ENCODE measurements at regions not wholly inside any gene's neighbourhood (a gene's known extent, or its start where the extent isn't known, plus 50 kb on each side); places are given as distances from the start of the nearest gene placed in this dataset.
A peak's percentile ranks its signal among the peaks of the same experiment; 100 is the strongest.

GRCh38 chr18:55166260-55166598, 207.0 kb upstream of the CCDC68 start:
- DNase-seq (ENCODE audit: low spot score), result no peak

DNA sequence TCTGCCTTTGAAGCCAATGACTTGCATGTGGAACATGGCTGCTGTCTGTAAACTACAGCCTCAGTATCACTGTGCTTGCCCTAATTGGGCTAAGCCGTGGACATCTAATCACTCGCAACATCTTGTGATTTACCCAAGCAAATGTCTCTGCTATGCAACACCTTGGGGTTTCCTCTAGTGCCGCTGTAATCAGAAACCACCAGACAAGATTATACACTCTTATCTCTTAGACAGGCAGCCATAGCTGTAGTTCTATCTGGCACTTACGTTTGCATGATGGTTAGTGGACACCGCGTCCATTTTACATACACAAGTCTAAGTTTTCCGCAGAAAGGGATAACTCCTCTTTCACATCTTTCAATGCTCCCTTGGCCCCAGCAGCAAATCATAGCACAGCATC, 204.3 kb upstream of the CCDC68 start:
- no peak for DNase-seq (ENCODE audit: low spot score)

- no peak for DNase-seq (ENCODE audit: low spot score)
Observed at GRCh38 chr18:55161916-55162315, 202.7 kb upstream of the CCDC68 start.

GRCh38 chr18:55159027-55159426, 199.8 kb upstream of the CCDC68 start:
- DNase-seq (ENCODE audit: low spot score), result no peak

DNA sequence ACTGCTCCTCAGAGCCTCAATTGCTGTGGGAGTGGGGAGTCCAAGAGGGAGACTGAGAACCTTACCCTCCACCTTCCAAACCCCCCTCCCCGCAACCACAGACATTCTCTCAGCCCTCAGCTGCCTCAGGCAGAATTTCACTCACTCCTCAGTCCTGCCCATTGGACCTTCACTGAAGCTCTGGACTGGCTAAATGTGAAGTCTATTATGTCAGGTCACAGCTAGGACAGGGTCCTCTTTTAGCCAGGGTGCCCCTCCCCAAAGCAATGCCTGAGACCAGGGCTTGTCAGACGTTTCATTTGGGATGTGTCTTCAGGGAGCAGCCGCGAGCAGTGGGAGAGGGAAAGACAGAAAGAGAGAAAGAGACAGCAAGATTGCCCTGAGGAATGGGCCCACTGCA, 199.3 kb upstream of the CCDC68 start:
- DNase-seq (ENCODE audit: low spot score), result no peak

DNA sequence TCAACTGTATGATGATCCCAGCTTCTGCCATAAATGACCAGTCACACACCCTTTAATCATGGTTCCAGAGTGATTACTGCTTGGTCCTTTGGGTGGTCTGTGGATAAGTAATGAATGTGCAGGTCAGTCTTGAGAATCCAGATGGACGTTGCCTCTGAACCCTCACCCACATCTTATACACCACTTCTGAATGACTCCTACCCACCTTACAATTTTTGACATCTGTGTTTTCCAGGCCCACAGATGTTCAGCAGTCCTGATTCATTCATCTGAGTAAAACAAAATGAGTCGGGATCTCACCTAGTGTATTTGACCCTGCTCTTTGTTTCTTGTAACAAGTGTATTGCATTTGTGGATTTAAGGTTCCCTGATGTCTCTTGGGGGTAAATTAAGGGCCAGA, 194.1 kb upstream of the CCDC68 start:
- DNase-seq (ENCODE audit: low spot score), result no peak

DNA sequence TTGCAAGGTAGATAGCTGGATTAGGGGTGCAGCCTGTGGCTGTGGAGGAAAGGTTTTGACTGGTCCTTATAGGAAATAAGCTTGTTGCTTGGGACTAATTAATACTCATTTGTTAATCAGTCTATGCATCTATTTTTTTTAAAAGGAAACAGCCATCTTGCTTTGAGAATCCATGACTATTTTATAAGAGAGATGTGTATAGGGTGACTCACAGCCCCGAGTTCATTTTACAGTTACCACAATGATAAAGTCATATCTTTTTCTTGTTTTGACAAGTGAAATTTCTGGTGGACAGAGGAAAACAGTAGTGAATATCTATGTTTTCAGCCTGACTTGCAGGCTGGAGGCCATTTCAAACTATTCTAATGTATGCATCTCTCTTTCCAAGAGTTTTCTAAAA, 193.5 kb upstream of the CCDC68 start:
- DNase-seq (ENCODE audit: low spot score), result no peak

GRCh38 chr18:55149994-55150393, 190.7 kb upstream of the CCDC68 start:
- DNase-seq (ENCODE audit: low spot score), result peak; percentile 15

- DNase-seq (ENCODE audit: low spot score), result no peak
Observed at GRCh38 chr18:55147791-55148190, 188.5 kb upstream of the CCDC68 start.

- no peak for DNase-seq (ENCODE audit: low spot score)
Observed at GRCh38 chr18:55144193-55144930, 185.1 kb upstream of the CCDC68 start.

GRCh38 chr18:55142410-55142809, 183.1 kb upstream of the CCDC68 start:
- no peak for DNase-seq (ENCODE audit: low spot score)

- DNase-seq (ENCODE audit: low spot score), result no peak
Observed at GRCh38 chr18:55141318-55141717, 182.1 kb upstream of the CCDC68 start.

DNA sequence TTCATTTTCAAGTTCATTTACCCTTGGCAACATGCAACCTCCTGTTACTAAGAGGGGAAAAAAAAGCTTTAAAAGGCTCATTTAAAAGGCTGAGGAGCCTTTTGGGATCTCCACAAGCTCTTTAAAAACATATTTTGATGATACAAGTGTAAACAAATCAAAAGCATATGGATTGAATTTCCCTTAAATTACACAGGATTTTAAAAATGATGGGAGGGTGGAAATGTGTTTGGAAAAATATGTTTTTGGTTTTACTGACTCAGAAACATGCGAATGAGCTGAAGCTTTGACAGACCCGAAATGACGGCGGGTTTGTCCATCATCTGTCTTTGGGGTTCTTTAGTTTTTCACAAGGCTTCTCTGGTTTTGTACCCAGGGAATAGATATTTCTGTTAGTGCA, 180.6 kb upstream of the CCDC68 start:
- no peak for DNase-seq (ENCODE audit: low spot score)

GRCh38 chr18:55139307-55139706, 180.0 kb upstream of the CCDC68 start:
- DNase-seq (ENCODE audit: low spot score), result no peak

GRCh38 chr18:55138401-55138800, 179.1 kb upstream of the CCDC68 start:
- DNase-seq (ENCODE audit: low spot score), result no peak

- DNase-seq (ENCODE audit: low spot score), result no peak
Observed at GRCh38 chr18:55137602-55138001, 178.3 kb upstream of the CCDC68 start.

- no peak for DNase-seq (ENCODE audit: low spot score)
Observed at GRCh38 chr18:55136864-55137263, 177.6 kb upstream of the CCDC68 start.

GRCh38 chr18:55136258-55136657, 177.0 kb upstream of the CCDC68 start:
- DNase-seq (ENCODE audit: low spot score), result no peak

DNA sequence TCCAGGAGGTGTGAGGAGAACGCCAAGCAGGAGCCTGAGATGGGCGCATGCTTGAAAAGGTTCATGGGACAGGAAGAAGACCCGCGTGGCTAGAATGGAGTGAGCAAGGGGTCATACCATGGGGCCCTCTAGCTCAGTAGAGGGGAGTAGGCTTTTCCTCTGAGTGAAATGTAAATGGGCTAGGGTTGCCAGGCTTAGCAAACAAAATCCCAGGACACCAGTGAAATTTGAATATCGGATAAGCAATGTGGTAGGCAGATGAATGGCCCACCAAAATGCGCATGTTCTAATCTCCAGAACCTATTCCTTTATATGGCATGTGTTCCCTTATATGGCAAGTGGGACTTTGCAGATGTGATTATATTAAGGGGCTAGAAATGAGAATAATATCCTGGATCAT, 174.1 kb upstream of the CCDC68 start:
- no peak for DNase-seq (ENCODE audit: low spot score)

DNA sequence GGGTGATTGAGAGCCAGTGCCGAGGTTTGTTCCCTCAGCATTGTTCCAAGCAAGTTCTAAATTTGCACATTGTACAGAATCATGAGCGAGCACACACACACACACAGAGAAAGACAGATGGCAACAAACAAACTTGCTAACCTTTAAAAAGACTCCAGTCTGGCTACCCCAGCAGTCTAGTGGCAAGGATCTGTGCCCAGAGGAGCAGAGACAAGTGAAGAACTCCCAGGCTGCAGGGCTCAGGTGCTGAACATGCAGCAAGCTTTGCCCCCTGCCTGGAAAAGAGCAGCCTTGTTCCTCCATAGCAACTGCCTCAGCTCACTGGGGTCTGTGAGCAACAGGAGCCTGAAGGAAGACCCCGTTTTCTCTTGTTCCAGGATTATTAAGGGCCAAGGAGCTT, 169.2 kb upstream of the CCDC68 start:
- DNase-seq (ENCODE audit: low spot score), result no peak

DNA sequence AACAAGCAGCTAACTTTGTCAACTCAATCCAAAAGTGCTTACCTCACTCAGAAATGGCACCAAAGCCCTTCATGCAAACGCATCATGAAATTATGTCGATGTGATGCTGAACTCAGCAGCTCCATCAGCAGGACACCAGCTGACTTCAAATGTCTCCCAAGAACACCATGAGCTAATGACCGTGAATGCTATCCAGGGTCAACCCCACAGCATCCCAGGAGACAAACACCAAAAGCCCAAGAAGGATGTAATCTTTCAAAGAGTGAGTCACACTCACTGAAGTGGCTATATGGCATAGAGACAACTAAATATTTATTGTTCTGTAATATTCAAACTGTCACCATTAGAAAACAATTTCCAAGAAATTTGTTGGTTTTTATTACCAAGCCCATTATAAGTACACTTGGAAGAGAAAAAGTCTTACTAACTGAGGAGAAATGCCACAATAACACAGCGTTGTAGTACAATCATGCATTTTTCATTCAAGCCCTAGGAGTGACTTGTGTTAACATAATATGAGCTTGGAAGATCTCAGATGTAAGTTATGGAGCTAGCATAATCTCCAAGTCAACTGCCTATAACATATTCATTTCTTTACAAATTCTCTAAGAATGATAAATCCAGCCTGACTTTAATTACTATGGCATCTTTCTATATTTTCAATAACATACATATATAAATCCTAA, 165.0 kb upstream of the CCDC68 start:
- no peak for DNase-seq (ENCODE audit: low spot score)

GRCh38 chr18:55123361-55123760, 164.1 kb upstream of the CCDC68 start:
- no peak for DNase-seq (ENCODE audit: low spot score)

DNA sequence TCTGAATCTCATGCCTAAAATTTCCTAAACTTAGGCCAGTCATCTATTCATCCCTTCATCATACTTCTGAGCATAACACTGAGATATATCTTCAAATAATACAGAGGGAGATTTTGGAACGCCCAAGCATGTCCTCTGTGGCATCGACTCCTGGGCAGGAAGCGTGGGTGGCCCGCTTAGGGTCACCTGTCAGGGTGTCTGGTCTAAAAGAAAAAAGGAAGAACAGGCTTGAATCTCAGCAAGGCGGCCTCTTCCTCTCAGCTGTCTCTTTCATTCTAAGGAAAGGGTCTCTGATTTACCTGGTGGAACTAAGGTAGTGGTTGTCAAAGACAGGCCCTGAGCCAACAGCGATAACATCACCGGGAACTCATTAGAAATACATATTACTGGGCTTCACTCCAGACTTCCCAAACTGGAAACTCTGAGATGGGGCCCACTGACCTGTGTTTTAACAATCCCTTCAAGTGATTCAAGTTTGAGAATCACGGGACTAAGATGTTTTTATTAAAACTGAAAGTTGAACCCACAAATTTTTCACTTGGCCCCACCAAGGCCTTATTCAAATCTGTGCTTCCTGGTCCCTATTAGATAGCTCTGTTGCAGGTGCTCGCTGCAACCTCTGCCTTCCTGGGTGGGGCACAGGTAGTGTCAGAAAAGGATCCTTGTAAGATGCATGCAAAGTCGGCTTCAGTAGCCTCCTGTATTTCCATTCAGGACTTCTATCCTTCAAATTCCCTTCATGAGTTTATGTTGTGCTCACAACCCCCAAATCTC, 162.3 kb upstream of the CCDC68 start:
- no peak for DNase-seq (ENCODE audit: low spot score)
